COLO829 (cell line): ENCODE measurements at regions not wholly inside any gene's neighbourhood (a gene's known extent, or its start where the extent isn't known, plus 50 kb on each side); places are given as distances from the start of the nearest gene placed in this dataset.
A peak's percentile ranks its signal among the peaks of the same experiment; 100 is the strongest.
"Not testable (repeated sequence)": the region's sequence is repeated elsewhere in the genome, so short reads cannot be mapped to it uniquely, and the experiment has no call there.

Experiments used
- DNase-seq: peaks from one replicate; pipeline ENCODE4 v3.0.0; 2012; ENCODE audit warnings: low spot score

GRCh38 chr5:71771191-71771590, 52.1 kb downstream of the CARTPT start:
- no peak for DNase-seq

- DNase-seq, result peak; percentile 6
Observed at GRCh38 chr5:71778678-71779276, 59.7 kb downstream of the CARTPT start.

GRCh38 chr5:71780597-71780996, 61.5 kb downstream of the CARTPT start:
- no peak for DNase-seq

GRCh38 chr5:71782393-71782770, 63.3 kb downstream of the CARTPT start:
- no peak for DNase-seq

GRCh38 chr5:71782771-71783770, 64.0 kb downstream of the CARTPT start:
- DNase-seq, result peak; percentile 17

GRCh38 chr5:71783891-71784290, 64.8 kb downstream of the CARTPT start:
- no peak for DNase-seq

GRCh38 chr5:71786337-71787055, 67.4 kb downstream of the CARTPT start:
- DNase-seq, result peak; percentile 11

GRCh38 chr5:71788794-71789193, 69.7 kb downstream of the CARTPT start:
- DNase-seq, result no peak

- no peak for DNase-seq
Observed at GRCh38 chr5:71789746-71790145, 70.7 kb downstream of the CARTPT start.

GRCh38 chr5:71790433-71790832, 71.4 kb downstream of the CARTPT start:
- no peak for DNase-seq

- DNase-seq, result not testable (repeated sequence)
Observed at GRCh38 chr5:71792041-71792440, 73.0 kb downstream of the CARTPT start.

- no peak for DNase-seq
Observed at GRCh38 chr5:71794061-71794695, 75.1 kb downstream of the CARTPT start.

- DNase-seq, result no peak
Observed at GRCh38 chr5:71802673-71803072, 83.6 kb downstream of the CARTPT start.

GRCh38 chr5:71806711-71807110, 87.6 kb downstream of the CARTPT start:
- DNase-seq, result no peak

GRCh38 chr5:71807909-71808308, 88.8 kb downstream of the CARTPT start:
- no peak for DNase-seq

- no peak for DNase-seq
Observed at GRCh38 chr5:71809446-71809845, 90.4 kb downstream of the CARTPT start.

- peak; percentile 35 for DNase-seq
Observed at GRCh38 chr5:71810023-71810422, 90.9 kb downstream of the CARTPT start.

GRCh38 chr5:71810471-71811195, 91.6 kb downstream of the CARTPT start:
- DNase-seq, result peak; percentile 19

- no peak for DNase-seq
Observed at GRCh38 chr5:71811779-71812178, 92.7 kb downstream of the CARTPT start.

- DNase-seq, result no peak
Observed at GRCh38 chr5:71816307-71816706, 97.2 kb downstream of the CARTPT start.

GRCh38 chr5:71817891-71818290, 98.8 kb downstream of the CARTPT start:
- DNase-seq, result no peak

- no peak for DNase-seq
Observed at GRCh38 chr5:71821029-71821428, 102.0 kb downstream of the CARTPT start.
